RWPE2 (cell line): ENCODE measurements at regions not wholly inside any gene's neighbourhood (a gene's known extent, or its start where the extent isn't known, plus 50 kb on each side); places are given as distances from the start of the nearest gene placed in this dataset.

Experiments used
- ATAC-seq: fragments of 200-7000 bp; cut with Tn5 transposase; 3 replicates; pipeline ENCODE4 v1.9.1; 2021; ENCODE audit warnings: low read depth
- DNase-seq: peaks from one replicate; pipeline ENCODE4 v3.0.0-alpha.2; 2020; ENCODE audit warnings: low spot score
- H3K27ac ChIP-seq: fragments of 450-650 bp; 2 replicates; pipeline ENCODE4 v1.5.1; 2017; ENCODE audit warnings: mild to moderate bottlenecking; ENCODE audit not compliant: poor library complexity, severe bottlenecking
- H3K27me3 ChIP-seq: fragments of 250-450 bp; sonication (Bioruptor Pico); 2 replicates; pipeline ENCODE4 v1.5.1; 2021; ENCODE audit warnings: mild to moderate bottlenecking, moderate library complexity; ENCODE audit not compliant: insufficient read depth, poor library complexity, severe bottlenecking
- H3K36me3 ChIP-seq: fragments of 250-450 bp; sonication (Bioruptor Pico); 2 replicates; pipeline ENCODE4 v1.5.1; 2020; ENCODE audit warnings: low read depth, mild to moderate bottlenecking, moderate library complexity
- H3K4me1 ChIP-seq: fragments of 250-450 bp; sonication (Bioruptor Pico); 2 replicates; pipeline ENCODE4 v1.5.1; 2021; ENCODE audit warnings: mild to moderate bottlenecking, moderate library complexity; ENCODE audit not compliant: insufficient read depth, poor library complexity, severe bottlenecking
- H3K4me3 ChIP-seq: fragments of 250-450 bp; sonication (Bioruptor Pico); 2 replicates; pipeline ENCODE4 v1.5.1; 2021; ENCODE audit warnings: mild to moderate bottlenecking, moderate library complexity; ENCODE audit not compliant: severe bottlenecking
- H3K9me3 ChIP-seq: fragments of 250-450 bp; sonication (Bioruptor Pico); 2 replicates; pipeline ENCODE4 v1.5.1; 2021; ENCODE audit warnings: mild to moderate bottlenecking, moderate library complexity; ENCODE audit not compliant: severe bottlenecking
- CTCF ChIP-seq: fragments of 450-650 bp; IDR thresholded peaks from one replicate; pipeline ENCODE4 v1.5.1; 2017; ENCODE audit warnings: mild to moderate bottlenecking, moderate library complexity; ENCODE audit not compliant: poor library complexity, severe bottlenecking

- no peaks in the 10 kb centered on the region for H3K36me3 ChIP-seq
- H3K27me3 ChIP-seq, result no peaks in the 10 kb centered on the region
- no peak overlapping the region for H3K27ac ChIP-seq
- DNase-seq, result no peak
- ATAC-seq, result no peak
- TF ChIP-seq CTCF, result no peak
- no peak overlapping the region for H3K4me3 ChIP-seq
- H3K4me1 ChIP-seq, result no peaks in the 10 kb centered on the region
- no peaks in the 10 kb centered on the region for H3K9me3 ChIP-seq
These were observed 76.0 kb upstream of the CAPRIN2 start for GRCh38 chr12:30830751-30831150.

GRCh38 chr12:30829876-30830275 lies 75.1 kb upstream of the CAPRIN2 start:
- no peaks in the 10 kb centered on the region for H3K9me3 ChIP-seq
- no peak overlapping the region for H3K4me3 ChIP-seq
- H3K4me1 ChIP-seq, result no peaks in the 10 kb centered on the region
- ATAC-seq, result no peak
- no peak for DNase-seq
- H3K27ac ChIP-seq, result no peak overlapping the region
- no peaks in the 10 kb centered on the region for H3K27me3 ChIP-seq
- no peaks in the 10 kb centered on the region for H3K36me3 ChIP-seq
- no peak for TF ChIP-seq CTCF

- no peak for TF ChIP-seq CTCF
- H3K4me3 ChIP-seq, result no peak overlapping the region
- H3K36me3 ChIP-seq, result no peaks in the 10 kb centered on the region
- no peak overlapping the region for H3K27ac ChIP-seq
- no peaks in the 10 kb centered on the region for H3K27me3 ChIP-seq
- no peak for DNase-seq
- no peaks in the 10 kb centered on the region for H3K9me3 ChIP-seq
- no peaks in the 10 kb centered on the region for H3K4me1 ChIP-seq
- ATAC-seq, result no peak
These were observed 73.9 kb upstream of the CAPRIN2 start for GRCh38 chr12:30828686-30829085.

GRCh38 chr12:30827101-30828066 lies 72.6 kb upstream of the CAPRIN2 start:
- Histone ChIP-seq H3K9me3 (no peaks in the 10 kb centered on the region), H3K4me3 (no peak overlapping the region), H3K4me1 (no peaks in the 10 kb centered on the region), H3K27me3 (no peaks in the 10 kb centered on the region), H3K36me3 (no peaks in the 10 kb centered on the region), H3K27ac (no peak overlapping the region)
- ATAC-seq (no peak), DNase-seq (no peak)
- TF ChIP-seq CTCF, result no peak

- Histone ChIP-seq H3K4me3 (no peak overlapping the region), H3K9me3 (no peaks in the 10 kb centered on the region), H3K4me1 (no peaks in the 10 kb centered on the region), H3K27ac (no peak overlapping the region), H3K27me3 (no peaks in the 10 kb centered on the region), H3K36me3 (no peaks in the 10 kb centered on the region)
- TF ChIP-seq CTCF, result no peak
- DNase-seq (no peak), ATAC-seq (no peak)
These were observed 71.5 kb upstream of the CAPRIN2 start for GRCh38 chr12:30826276-30826675.
